NCI-H2171 treated with DMSO at 0.1 percent for 48 hours (cell line): ENCODE measurements at regions not wholly inside any gene's neighbourhood (a gene's known extent, or its start where the extent isn't known, plus 50 kb on each side); places are given as distances from the start of the nearest gene placed in this dataset.

Experiments
- DNase-seq: peaks from one replicate; lab custom pipeline; 2025; lab: John Stamatoyannopoulos, UW

DNA sequence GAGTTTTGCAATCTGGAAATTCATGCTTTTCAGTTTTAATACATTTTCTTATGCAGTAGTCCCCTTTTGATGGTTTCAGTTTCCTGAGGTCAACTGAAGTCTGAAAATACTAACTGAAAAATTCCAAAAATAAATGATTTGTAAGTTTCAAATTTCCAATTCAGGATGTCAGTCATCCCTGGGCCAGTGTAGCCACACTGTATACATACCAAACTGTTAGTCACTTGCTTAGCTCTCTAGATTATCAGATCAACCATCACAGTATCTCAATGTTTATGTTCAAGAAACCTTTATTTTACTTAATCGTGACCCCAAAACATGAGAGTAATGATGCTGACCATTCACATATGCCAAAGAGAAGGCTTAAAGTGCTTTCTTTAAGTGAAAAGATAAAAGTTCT lies 715.5 kb downstream of the GBE1 start:
- DNase-seq: no peak

DNA sequence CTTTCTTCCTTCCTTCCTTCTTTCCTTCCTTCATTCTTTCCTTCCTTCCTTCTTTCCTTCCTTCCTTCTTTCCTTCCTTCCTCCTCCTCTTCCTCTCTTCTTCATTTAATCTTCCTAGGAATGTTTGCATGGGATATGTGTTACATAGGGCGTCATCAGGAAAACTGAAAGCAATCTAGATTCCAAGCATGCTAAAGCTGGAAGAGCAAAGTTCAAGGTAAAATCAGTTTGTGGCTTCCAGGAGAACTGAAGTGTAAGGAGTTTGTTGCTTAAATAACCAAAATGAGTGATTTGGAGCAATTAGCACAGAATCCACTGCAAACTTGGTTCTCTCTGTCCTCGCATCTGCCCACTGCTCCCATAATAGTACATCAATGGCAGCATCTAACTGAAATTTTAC lies 716.2 kb downstream of the GBE1 start:
- DNase-seq: no peak

DNA sequence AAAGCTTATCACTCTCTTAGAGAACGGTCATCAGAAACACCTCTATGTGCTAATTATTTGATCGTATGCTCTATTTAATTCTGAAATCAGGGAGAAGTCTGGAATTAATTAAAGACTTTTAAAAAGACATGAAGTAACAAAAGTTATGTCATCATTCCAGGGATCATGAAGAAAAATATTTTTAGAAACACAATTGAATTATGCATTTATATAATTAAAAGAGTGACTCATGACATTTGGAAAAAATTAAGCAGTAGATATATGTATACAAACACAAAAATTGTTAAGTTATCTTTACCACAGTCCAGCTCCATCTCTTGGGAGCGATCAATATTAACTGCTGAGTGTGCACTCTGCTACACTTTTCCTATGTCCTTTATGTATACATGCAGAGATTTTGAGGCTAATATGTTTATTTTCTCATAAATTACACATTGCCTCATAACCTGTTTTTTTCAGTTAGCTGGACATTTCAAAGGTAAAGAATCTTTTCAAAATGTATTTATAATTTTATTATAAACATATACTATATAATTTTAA lies 717.7 kb downstream of the GBE1 start:
- DNase-seq: no peak

- DNase-seq: no peak
Measured at GRCh38 chr3:81043009-81043408, 718.4 kb downstream of the GBE1 start.

- DNase-seq: no peak
Measured at GRCh38 chr3:81041331-81041730, 720.1 kb downstream of the GBE1 start.

- DNase-seq: no peak
Measured at GRCh38 chr3:81040107-81040506, 721.3 kb downstream of the GBE1 start.

DNA sequence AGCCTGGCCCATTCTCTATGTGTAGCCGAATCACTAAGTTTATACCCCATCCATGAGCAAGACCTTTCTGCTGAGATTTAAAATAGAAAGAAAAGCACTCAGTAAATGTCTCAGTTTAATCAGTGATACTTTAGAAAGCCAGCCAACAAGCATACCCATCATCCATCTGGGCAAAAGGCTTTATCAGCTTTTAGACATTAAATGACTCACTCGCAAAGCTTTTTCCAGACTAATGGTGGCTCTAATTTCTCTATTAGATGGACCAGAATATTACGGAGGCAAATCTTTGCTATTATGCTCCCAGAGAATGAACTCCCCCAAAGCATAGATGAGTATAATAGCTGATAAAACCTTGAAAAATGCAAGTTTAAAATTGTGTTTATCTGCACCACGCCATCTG lies 727.8 kb downstream of the GBE1 start:
- DNase-seq: no peak

DNA sequence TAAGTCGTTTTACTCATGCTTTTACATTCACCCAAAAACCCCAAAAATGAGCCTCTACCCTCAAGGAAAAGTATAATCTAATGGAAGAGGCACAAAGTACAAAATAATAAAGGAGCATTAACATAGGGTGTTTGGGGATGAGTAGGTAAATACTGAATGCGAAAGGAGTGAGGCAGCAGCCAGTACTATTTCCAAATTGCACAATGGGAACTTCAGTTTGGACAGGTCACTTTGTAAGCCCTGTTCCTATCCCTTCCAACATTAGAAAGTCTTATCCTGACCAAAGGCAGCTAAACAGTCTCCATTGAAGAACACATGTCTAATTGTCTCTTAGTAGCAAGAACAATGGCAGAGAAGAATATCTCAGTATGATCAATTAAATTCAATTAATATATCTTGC lies 728.3 kb downstream of the GBE1 start:
- DNase-seq: no peak

DNA sequence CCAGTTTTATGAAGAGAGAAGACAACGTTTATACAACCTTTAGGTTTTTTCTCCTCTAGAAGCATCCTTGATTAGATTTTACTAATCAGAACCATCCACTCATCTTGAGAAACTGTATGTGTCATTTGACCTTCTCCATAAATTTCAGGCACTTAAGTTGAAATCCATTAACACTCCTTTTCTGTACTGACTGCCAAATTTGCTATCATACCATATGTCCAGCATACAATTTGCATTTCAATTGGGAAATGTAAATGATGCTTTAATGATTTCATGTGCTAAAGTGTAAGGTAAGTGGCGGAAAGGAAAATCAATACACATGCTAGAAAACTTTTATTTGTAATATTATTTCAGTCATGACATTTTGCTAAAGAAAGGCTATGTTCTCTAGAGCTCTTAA lies 731.6 kb downstream of the GBE1 start:
- DNase-seq: no peak

- peak; percentile 5 for DNase-seq
Measured at GRCh38 chr3:81027344-81027743, 734.1 kb downstream of the GBE1 start.

DNA sequence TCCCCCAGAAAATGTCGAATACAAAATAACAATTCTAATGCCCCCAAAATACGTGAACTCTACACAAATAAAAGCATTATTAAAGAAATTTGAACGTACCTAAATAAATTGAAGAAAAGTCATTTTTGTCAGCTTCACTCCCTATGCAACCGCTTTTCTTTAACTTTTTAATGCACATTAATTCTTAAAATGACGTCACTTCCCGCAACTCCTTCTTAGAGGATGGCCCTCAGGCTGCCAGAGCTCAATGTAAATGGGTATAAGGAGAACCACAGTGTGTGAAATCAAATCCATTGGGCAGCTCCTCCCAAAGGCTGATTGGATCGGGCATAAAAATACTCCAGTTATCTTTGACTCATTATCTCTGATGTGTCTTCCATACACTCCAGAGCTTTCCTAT lies 736.9 kb downstream of the GBE1 start:
- no peak for DNase-seq

DNA sequence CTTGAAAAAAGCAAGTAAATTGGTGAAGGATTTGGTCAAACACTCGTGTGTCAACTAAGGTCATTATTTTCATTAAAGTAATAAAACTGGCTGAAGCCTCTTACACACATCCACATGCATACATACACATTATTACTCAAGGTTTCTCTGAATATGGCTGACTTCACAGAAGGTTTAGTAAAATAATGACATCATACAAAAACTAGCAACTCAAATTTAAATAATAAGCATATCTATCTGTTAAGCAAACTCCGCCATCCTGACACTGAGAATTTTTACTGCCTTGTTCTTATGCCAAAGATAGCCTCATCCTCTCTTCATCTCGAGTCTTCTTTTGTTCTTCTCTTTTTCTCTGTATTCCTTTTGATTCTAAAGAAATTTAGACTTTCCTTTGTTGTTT lies 739.1 kb downstream of the GBE1 start:
- DNase-seq: no peak

DNA sequence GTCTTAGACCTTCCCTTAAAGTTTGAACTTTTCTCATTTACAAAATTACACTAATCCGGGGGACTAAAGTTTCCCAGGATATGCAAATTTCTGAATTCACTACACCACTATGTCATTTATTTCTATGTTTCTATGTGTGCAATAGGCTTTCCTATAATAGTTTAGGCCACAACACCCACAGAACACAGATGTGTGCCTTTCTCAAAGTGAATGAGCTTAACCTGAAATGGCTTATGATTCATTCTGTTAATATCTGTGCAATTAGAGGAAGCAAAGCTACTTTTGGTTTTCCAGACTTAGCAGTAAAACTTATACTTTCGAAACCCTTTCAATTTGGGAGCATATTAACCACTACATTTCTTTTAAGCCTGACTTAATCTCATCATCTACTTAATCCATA lies 748.1 kb downstream of the GBE1 start:
- no peak for DNase-seq

GRCh38 chr3:81005992-81006391 lies 755.5 kb downstream of the GBE1 start:
- no peak for DNase-seq

DNA sequence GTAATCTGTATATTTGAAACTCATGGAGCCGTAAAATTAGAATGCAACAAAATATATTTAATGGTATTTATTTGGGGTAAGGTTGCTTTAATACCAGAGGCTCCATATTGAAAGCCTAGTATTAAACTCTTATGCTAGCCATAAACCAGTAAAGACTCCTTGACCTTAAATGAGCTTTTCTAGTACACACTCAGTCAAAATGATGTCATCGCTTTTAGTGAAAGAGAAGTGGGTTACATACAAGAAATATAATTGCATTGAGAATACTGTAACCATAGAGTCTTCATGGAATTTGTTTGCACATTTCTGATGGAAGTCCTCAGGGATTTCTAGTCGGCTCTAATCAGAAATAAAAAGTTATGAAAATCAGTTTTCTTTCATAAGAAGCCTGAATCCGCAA lies 757.6 kb downstream of the GBE1 start:
- DNase-seq: no peak

DNA sequence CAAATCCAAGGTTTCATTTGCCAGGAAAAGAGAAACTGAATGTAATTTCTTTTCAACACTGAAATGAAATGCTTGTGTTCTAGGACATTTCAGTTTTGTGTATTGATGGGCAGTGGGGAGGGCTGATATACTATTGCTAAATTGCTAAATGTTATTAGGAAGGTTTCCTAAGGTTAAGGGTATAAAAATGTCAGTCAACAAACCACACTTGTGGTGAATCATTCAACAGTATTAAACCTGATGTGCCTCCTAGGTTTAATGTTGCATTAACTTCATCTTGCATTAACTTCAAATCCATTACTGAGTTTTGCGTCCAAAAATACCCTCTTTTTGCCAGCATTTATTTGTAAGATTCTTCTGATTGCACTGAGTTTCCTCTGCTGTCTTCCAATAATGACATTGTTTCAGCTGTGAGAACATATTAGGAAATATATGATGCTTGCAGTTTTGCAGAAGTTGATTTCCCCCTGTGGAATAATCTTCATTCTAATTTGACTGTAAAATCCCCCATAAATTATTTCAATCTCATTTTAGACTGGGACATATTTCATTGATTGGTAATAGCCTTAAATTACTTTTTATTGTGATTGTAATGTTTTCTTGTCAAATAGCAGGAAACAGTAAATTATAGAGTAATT lies 758.3 kb downstream of the GBE1 start:
- no peak for DNase-seq

GRCh38 chr3:80999481-80999880 lies 762.0 kb downstream of the GBE1 start:
- DNase-seq: no peak

GRCh38 chr3:80998022-80998421 lies 763.4 kb downstream of the GBE1 start:
- DNase-seq: no peak

DNA sequence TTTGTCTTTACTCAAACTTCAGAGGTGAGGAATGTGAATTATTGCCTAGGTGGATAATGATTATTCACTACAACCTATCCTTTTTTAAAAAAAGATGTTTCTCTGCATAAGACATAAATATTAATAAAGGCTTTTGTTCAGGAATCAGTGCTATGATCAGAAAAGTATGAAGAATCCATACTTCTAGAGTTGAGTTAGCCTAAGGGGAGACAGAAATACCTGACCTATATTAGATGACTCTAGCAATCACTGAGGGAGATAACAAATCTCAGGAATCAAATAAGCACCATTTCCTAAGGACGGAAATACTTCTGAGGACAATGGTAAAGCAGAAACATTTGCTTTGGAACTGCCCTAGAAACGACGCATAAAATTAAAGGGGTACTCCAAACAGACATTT lies 763.8 kb downstream of the GBE1 start:
- DNase-seq: no peak

DNA sequence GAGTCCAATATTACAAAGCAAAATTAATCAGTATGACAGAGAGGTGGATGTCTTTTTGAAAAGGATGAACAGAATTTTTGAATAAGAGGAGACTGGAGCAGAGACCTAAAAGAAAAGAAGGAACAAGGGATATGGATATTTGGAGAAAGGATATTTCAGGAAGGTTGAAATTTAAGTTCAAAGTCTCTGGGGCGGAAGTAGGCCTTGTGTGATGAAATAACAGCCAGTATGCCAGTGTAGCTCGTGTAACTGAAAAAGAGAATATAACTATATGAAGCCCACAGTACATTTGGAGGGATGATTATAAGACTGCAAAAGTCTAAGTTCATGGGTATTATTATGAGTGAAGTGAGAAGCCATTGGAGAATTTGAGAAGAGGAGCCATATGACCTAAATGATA lies 766.7 kb downstream of the GBE1 start:
- no peak for DNase-seq

DNA sequence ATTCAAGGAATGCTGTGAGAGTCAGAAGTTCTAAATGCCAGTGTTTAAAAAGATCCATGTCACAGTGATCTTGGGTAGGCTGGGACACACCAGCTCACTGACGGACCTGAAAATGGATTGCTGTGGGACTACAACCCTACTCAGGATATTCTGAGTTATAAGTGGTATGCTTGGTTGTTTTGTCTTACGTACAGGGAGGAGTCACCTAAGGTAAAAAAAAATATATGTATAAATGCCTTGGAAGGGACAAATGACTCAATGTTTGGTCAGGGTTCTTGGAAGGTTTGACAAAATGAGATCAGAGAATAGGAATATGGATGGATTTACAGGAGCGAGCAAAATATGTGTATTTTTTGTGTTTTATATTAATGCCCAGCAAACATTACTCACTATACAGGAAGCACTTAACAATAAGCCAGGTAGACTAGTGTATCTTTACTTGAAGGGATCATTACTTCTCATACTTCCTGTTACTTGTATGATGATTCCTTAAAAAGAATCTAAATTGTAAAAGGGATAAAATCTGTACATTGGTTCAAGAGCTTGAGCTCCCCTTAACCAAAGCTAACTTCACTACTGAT lies 767.3 kb downstream of the GBE1 start:
- no peak for DNase-seq

DNA sequence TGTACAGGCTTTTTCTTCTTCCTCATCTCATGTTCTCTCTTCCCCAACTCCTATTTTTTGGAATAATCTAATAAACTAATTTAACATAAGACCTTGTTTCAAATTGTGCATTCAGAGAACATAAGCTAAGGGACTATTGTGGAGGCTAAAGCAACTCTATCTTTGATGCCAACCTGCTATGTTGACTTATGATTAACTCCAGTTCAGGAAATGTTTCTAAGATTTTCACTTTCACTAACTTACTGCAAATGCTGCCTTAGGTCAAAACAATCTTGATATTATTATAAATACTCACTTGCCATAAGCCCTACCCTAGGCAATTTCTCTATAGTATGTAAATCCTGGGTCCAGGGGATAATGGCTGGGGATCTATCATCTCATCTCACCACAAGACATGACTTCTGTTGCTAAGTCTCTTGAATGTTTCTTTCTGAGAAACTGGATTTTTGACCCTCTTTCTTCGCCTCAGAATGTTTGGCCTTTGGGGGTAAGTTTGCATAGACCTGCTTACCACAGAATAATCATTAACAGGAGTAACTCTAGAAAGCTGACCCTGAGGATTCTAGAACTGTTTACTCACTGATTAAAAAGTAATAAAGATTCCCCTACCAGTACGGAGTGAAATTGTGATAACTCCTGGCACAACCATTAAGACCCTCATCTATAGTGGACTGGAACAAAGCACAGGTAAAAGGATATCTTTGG lies 768.1 kb downstream of the GBE1 start:
- no peak for DNase-seq

DNA sequence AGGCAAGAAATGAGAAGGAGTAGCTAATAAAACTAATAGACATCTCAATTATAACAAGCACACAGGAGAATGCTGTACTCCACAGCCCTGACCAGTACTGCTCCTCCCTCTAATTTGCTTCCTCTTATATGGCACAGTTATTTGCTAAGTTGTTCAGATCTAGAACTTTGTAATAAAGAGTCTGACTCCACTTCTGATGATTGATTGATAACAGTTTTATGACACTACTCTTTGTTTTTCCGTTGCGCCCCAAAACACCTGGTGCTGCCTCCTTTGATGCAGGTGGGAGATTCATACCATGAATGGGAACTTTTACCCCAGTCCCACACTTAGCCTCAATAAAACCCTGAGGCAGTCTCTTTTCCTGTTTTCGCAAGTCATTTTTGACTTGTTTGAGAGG lies 777.7 kb downstream of the GBE1 start:
- DNase-seq: no peak
